ENCODE measurements at regions not wholly inside any gene's neighbourhood (a gene's known extent, or its start where the extent isn't known, plus 50 kb on each side); places are given as distances from the start of the nearest gene placed in this dataset.
A peak's percentile ranks its signal among the peaks of the same experiment; 100 is the strongest.

DNA sequence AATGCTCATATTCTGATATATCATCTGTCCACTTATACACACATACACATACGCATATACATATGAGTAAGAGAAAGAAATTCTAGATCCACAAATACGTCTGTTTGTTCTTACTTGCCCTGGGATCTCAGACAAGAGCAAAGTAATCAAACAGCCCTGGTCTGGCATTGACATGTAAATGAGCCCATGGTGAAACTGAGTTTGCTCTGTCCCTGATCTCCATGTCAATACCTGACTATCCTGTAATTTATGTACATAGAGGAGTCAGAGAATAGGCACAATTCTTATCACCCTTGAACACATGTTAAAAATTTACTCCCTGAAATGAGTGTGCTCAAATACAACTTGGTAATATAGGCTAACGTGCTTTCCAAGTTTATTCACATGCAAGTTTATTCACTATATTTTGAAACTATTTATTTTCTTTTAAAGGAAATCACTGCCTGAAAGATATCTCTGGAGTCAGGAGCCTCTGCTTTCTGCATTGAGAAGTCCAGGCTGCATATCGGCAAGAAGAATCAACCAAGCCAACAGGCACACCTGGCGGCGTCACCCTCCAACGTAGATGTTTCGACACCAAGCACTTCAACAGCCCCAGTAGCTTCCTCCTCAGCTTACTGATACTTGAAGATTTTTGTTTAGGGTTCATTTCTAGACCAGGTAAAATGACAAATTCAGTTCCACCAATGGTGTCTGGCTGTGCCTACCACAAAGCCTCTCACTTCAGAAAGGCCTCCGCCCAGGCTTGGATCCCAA lies 100.6 kb downstream of the CMPK2 start:
- DNase-seq = no peak

DNA sequence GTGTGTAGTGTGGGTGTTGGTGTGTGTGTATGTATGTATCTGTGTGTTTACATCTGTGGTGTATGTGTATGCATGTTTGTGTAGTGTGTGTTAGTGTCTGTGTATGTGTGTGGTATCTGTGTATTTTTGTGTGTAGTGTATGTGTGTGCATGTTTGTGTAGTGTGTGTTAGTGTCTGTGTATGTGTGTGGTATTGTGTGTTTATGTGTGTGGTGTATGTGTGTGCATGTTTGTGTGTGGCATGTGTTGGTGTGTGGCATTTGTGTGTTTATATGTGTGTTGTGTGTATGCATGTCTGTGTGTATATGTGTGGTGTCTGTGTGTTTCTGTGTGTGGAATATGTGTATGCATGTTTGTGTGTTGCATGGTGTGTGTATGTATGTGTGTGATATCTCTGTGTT lies 96.4 kb downstream of the CMPK2 start:
- DNase-seq = no peak

DNA sequence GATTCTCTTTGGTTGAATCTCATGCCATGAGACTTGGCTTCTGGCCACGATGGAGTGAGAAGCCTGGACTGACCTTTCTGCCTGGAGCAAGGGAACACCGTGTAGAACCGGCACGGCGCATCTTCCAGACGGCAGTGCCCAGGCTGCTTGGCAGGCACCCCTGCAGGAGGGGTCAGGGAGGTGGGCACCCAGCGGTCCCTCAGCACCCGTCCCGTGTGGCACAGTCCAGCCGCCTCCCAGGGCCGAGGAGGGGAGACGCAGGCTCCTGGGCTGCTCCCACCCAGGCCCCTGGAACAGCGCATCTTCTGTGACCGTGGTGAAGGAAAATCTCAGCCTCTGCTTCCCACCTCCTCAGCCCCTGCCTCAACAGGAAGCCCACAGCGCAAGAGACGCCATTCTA lies 95.7 kb downstream of the CMPK2 start:
- DNase-seq = no peak

DNA sequence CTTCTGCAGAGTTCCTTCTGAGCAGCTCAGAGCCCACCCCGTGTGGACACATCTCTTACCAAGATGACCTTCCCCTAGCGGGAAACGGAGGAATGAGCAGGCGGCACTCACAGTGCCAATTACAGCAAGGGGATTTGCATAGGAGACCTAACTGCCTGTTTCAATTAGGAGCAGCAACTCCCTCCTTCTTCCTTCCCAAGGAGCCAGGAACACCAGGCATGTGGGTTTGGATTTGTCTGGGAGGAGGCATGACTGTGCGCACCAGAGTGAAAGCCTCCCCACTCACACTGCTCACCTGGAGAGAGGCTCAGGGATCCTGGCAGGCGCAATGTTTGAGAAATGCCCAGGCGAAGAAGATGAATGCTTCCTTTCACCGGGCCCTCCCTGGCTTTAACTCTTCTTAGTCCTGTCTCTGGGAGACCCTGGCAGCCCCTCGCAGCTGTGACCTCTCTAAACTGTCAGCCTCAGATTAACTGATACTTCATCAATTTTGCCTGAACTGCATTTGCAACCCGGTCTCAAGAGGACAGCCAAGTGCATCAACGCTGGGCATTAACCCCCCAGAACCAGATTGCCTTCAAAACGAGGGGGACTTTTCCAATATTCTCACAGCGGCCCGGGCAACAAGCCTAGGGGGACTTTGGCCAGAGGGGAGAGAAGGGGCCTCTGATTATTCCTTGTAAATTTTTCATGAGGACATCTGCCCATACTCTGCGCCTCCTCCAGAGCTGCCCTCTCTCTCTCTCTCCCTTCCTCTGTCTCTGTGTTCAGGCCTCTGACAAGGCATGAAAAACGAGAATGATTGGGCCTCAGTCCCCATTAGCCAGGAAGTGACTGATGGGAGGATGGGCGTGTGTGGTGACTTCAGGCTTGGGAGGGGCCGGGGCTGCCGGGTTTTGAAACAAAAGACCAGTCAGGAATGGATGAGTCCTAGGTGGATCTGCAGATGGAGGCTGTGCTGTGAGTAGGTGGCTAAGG lies 93.8 kb downstream of the CMPK2 start:
- no peak for DNase-seq

DNA sequence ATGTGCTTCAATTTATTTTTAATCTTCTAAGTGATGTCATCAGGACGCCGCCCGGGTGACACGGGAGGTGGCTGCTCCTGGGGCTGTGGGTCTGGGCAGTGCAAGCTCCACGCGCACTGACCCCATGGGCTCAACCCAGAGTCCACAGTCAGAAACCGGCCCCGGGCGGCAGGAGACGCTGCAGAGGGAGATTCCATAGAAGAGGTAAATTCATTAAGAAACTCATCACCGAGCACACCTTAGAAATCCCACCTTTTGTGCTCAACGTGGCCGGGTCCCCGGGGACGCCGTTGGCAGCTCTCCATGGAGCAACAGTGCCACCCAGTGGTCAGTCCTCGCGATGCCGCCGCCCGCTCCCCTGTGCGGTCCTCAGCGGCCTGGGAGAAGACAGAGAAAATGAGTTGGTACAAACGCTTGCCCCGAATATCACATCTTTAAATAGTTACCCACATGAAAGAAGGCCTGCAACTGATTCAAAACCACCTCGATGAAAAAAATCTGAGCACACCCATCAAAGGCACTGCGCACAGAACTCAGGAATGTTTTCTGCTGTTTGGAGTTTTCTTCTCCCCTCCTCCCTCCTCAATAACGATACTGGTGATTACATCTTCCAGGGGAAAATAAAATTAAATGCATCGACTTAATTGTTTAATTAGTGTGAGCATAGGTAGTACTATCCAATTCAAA lies 92.6 kb downstream of the CMPK2 start:
- DNase-seq = peak; percentile 69

DNA sequence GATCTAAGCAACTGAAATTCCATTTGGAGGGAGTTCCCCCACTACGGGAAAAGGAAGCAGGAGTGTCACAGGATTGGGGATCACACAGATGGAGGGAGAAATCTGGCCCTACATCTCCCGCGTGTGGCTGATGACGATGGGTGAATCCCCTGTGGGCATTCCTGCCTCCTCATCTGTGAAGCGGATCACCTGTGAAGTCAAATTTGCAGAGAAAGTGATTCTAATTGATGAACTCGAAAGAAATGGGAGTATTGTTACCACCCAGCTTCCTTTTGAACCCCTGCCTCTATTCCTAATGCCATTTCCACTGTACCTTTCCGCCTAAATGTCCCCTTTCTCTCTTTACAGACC lies 92.0 kb downstream of the CMPK2 start:
- no peak for DNase-seq

DNA sequence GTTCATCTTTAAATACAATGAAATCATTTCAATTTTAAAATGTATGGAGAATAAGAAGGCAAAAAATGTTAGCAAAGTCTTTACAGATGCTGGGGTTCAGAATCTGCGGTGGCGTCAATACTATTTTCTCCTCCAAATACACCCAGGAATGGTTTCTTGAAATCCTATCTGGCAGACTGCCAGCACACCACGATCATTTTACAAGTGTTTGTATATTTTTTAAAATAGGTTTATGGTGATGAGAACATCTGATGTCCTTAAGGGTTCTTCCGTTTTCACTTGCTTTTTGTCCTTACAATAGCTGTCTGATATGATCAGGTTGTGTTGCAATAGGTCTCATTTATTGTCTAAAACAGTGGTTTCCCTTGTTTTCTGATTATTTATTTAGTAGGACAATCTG lies 89.6 kb downstream of the CMPK2 start:
- no peak for DNase-seq

DNA sequence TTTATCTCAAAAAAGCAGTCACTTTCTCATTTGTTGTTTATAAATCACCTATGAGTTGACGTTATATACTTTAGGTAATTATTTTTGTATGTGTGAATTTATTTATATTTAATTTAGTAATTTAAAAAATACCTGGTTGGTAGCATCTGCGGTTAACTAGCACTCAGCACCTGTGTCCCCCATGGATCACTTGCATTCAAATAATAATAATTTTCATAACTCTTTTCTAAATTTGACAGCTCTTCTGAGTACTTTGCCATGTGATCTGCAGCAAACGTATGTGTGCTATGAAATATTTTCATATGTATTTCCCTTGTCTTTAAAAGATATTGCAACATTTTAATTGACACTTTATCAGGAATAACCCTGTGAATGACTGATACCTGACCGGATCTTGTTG lies 88.1 kb downstream of the CMPK2 start:
- no peak for DNase-seq

DNA sequence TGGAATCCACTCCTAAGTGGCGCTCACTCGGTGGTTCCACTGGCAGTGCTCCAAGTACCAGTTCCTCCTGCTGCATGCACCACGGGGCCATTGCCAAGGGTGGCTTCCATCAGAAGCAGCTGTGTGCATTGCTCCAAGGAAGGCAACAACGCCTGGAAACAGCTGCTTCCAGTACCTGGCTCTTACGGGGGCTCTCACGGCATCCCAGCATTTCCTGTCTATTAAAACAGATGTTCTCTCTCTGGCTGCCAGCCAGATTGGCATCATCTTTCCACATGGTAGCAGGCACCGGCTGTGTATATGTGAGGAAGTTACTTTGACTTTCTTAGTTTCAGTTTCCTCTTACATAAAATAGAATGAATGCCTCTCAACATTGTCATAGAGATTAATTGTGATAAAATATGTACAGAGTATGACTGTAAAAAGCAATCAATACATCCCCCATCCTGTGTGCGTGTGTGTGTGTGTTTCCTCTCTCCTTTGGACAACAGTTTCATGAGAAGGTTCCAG lies 84.9 kb downstream of the CMPK2 start:
- DNase-seq = no peak

DNA sequence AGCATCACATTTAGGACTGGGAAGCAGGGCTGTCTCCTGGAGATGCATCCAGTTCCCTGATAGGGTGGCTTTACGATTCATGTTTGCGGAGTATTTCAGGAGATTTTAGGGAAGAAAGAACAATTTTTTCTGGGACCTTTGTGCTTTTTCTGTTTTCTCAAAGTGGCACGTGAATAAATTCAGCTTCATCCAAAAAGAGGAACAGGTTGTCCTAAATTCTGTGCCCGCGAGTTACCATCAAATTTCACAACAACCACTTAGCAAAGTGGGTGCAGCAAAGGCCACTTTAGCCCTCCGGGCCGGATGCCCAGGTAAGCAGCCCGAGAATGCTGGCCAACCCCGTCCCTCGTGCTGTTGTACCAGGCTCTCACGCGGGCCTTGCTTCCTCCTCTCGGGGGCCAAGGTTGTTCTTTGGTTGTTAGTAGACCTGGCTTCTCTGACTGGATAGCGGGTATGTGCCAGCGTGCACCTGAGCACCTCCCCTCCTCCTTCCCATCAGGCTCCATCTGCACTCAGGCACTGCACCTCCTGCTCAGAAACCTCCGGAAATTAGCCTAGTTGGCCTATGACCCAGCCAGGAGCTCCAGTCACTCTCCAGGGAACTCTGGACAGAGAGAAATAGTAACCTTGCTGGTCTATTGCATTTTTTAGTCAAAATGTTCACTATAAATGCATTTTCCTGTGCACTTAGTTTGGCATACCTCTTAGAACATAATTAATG lies 83.0 kb downstream of the CMPK2 start:
- DNase-seq = no peak

DNA sequence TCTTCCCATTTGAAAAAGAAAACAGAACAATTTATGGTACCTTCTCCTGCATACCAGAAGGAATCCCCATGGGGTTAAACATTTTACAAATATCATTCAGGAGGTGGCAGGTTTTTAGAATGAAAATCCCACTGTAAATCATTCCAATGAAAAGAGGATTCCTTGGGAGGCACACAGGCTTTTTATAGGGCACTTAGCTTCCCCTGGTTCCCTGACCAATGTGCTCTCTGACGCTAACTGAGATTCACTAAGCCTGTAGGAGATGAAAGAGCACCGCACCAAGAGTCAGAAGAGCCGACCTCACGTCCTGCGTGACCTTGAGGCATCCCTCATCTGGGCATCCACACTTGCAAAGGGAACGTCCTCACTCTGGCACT lies 82.5 kb downstream of the CMPK2 start:
- DNase-seq = no peak

DNA sequence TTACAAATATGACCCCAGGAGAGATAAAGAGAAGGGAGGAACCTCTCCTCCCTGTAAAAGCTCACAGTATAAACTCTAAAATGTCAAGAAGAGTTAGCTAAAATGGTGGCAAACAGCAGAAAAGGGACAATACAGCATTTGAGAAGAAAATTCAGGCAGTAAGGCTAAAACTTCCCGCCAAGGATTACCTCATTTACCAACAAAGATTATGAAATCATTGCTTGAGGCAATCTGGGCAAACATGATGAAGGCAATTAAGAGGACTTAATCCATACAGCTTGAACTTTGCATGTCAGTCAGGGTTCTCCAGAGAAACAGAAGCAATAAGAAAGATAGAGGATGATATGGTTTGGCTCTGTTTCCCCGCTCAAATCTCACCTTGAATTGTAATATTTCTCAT lies 81.4 kb downstream of the CMPK2 start:
- no peak for DNase-seq

DNA sequence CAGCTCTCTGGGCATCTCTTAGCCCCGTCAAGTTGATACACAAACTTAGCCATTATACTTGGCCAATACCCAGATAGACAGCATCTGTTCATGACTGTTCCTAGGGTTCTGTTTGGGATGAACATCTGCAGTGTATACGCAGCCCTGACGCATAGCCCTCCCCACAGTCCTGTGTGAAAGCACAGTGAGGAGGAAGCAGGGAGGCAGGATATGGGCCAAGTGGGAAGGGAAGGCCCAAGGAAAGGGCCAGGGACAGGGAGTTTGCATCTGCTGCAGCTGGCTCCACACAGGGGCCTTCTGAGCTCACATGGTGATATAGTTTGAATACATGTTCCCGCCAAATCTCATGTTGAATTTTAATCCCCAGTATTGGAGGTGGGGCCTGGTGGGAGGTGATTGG lies 80.2 kb downstream of the CMPK2 start:
- DNase-seq = no peak

DNA sequence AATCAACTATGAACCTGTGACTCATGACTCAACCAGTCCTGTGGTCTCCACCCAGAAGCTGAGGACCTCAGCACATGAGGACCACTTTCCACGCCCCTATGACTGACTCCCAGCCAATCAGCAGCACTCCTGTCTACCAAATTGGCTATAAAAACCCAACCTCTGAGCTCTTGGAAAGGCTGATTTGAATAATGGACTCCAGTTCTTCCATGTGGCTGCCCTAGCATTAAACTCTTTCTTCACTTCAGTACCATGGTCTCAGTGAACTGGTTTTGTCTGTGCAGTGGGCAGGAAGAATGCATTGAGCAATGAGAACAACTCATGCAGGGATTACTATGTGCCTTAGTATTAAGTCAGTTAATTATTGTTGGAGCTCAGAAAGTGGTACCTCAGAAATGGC lies 78.3 kb downstream of the CMPK2 start:
- no peak for DNase-seq

DNA sequence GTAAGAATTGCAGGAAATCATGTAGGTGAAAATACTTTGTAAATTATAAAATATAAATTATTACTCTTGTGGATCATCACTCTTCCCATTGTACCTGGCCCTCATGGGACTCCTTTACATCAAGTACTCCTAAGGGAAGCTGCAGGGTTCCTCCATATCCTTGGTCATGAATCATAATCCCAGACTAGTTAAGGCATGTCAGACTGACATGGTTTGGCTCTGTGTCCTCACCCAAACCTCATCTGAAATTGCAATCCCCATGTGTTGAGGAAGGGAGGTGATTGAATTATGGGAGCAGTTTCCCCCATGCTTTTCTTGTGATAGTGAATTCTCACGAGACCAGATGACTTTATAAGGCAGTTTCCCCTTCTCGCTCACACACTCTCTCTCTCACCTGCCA lies 77.1 kb downstream of the CMPK2 start:
- no peak for DNase-seq

DNA sequence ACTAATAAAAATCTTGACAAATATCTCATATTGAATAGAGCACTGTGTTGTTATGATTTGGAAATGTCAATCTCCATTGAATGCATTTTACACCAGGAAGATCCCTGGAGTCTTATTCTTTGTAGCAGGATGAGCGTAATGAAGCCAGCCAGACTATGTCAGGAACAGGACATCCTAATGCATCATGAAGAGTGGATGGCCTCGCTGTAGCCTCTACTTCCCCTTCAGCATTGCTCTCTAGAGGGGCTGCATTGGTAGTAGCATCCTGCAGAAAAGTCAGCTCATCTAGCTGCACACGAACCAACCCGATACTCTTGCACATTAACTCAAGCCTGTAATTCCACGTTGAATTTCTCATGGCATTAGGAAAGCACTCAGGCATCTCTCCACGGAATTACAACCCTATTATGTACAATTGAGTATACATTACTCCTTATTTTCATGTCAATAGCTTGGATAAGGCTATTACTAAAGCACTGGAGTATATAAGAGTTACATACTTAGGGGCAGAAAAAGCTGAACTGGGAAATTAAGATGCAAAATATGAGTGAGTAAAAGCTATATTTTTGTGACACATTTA lies 76.1 kb downstream of the CMPK2 start:
- DNase-seq = no peak

DNA sequence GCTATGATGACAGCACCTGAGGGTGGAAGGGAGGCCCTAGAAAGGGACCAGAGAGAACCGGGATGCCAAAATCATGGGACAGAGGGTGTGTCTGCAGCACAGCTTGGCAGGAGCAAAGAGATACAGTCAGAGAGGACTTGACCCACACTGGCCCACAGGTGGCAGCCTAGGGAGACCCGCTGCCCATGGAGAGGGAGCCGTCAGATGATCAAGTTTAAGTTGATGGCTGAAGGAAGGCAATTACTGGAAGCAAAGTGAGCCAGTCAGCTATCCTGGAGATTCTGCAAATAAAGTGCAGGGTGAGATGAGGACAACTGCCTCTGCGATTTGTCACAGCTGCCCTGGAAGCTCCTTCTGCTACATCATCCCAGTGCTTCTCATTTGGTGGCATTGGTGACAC lies 74.0 kb downstream of the CMPK2 start:
- DNase-seq = no peak

DNA sequence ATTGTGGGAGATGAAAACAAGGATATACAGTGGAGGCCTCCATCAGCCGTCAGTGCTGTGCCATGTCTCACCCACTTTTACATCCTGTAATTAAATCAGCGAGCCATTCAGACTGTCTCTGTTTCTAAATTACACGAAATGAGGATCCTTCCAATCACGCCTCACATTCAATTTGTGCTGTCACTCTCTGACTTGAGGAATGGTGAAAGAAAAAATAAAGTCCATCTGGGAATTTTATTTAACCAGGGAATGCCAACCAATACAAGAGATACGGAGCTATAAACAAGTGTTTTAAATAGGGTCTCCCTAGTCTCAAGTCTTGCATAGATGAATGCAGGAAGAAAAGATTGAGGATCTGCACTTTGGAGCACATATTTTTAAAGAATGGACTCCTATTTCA lies 72.8 kb downstream of the CMPK2 start:
- no peak for DNase-seq

DNA sequence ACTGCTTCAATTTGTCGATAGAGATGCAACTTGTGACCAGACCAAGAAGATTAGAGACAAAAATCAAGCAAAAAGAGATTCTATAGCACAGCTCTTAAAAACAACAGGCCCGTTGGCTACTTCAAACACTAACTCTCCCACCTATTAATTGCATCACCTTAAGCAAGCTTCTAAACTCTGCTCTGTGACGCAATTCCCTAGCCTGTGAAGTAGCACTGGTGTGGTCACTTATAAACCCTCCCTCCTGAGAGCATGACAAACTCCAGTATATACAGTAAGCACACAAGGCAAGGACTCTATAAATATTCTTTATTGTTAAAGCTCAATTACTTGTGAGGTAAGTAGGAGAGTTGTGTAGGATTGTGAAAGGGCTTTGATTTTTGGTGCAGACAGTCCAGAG lies 72.3 kb downstream of the CMPK2 start:
- DNase-seq = no peak

DNA sequence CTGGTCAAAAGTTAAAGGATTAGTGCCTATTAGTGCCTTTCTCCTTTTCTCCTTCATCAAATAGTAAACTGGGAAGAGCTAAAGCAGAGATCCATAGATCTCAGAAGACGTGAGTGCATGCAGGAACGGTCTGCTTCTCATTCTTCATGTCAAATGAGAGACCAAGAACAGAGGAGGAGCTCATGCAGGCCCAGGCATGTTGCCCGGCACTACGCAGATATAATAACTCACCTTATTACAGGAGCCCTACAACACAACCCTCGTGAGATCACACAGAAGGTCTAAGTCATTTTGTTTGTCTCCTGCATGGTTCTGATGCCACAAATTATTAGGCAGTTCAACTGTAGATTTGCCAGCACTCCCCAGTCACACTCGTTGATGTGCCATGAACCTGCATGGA lies 71.8 kb downstream of the CMPK2 start:
- no peak for DNase-seq

DNA sequence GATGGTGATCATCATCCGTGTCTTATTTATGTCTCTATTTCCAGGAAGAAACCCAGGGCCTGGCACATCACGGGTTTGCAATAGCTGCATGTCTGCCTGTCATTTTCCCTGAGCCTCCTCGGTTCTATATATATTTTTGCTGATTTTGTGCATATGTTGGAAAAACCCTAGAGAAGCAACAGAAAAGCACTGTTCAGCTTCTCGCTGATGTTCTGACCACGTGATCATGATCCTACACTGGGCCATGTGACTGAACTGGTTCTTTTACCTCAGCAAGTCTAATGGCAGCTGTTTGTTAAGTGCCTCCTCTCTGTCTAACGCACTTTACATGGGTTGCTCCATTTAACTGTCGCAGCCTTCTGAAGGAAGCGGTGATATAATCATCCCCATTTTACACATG lies 71.3 kb downstream of the CMPK2 start:
- no peak for DNase-seq
